ENCODE measurements at regions not wholly inside any gene's neighbourhood (a gene's known extent, or its start where the extent isn't known, plus 50 kb on each side); places are given as distances from the start of the nearest gene placed in this dataset.

- no peak for DNase-seq
Measured at GRCh38 chr17:13940858-13941665, 128.2 kb upstream of the COX10 start.

- DNase-seq: no peak
Measured at GRCh38 chr17:13941781-13942180, 127.5 kb upstream of the COX10 start.

- no peak for DNase-seq
Measured at GRCh38 chr17:13943909-13944308, 125.4 kb upstream of the COX10 start.

GRCh38 chr17:13947499-13947898, 121.8 kb upstream of the COX10 start:
- no peak for DNase-seq

GRCh38 chr17:13952009-13952750, 117.1 kb upstream of the COX10 start:
- DNase-seq: no peak

GRCh38 chr17:13953841-13954240, 115.5 kb upstream of the COX10 start:
- DNase-seq: no peak

GRCh38 chr17:13957636-13958035, 111.7 kb upstream of the COX10 start:
- no peak for DNase-seq

GRCh38 chr17:13958773-13959172, 110.5 kb upstream of the COX10 start:
- no peak for DNase-seq

GRCh38 chr17:13961265-13961664, 108.0 kb upstream of the COX10 start:
- no peak for DNase-seq

GRCh38 chr17:13962716-13963240, 106.5 kb upstream of the COX10 start:
- no peak for DNase-seq

GRCh38 chr17:13967416-13967815, 101.9 kb upstream of the COX10 start:
- DNase-seq: no peak

GRCh38 chr17:13970531-13970930, 98.8 kb upstream of the COX10 start:
- no peak for DNase-seq

- DNase-seq: no peak
Measured at GRCh38 chr17:13973960-13974651, 95.2 kb upstream of the COX10 start.

GRCh38 chr17:13977837-13978236, 91.5 kb upstream of the COX10 start:
- no peak for DNase-seq

GRCh38 chr17:13978478-13978877, 90.8 kb upstream of the COX10 start:
- no peak for DNase-seq

- DNase-seq: no peak
Measured at GRCh38 chr17:13981881-13982280, 87.4 kb upstream of the COX10 start.

GRCh38 chr17:13984956-13985355, 84.3 kb upstream of the COX10 start:
- DNase-seq: no peak

- no peak for DNase-seq
Measured at GRCh38 chr17:13986855-13987254, 82.4 kb upstream of the COX10 start.

GRCh38 chr17:13989138-13989537, 80.2 kb upstream of the COX10 start:
- DNase-seq: no peak

- DNase-seq: no peak
Measured at GRCh38 chr17:13993106-13993505, 76.2 kb upstream of the COX10 start.

- no peak for DNase-seq
Measured at GRCh38 chr17:13994050-13994449, 75.3 kb upstream of the COX10 start.

GRCh38 chr17:13995856-13996271, 73.4 kb upstream of the COX10 start:
- no peak for DNase-seq

GRCh38 chr17:13996276-13996675, 73.0 kb upstream of the COX10 start:
- no peak for DNase-seq

GRCh38 chr17:13996748-13997147, 72.6 kb upstream of the COX10 start:
- peak; percentile 3 for DNase-seq

All from kidney glomerular epithelial cell (primary cell).